Thyroid gland (tissue), 4 donors: ENCODE measurements at regions not wholly inside any gene's neighbourhood (a gene's known extent, or its start where the extent isn't known, plus 50 kb on each side); places are given as distances from the start of the nearest gene placed in this dataset.
"Not testable (repeated sequence)": the region's sequence is repeated elsewhere in the genome, so short reads cannot be mapped to it uniquely, and the experiment has no call there.

Experiments
- DNase-seq, 2 donors: peaks; one replicate each; pipeline ENCODE4 v3.0.0-alpha.2; 2019
- H3K27ac ChIP-seq, 3 donors: fragments of 200-600 bp; sonication (generic); 1 replicate in 2 of 3; 2 replicates in 1 of 3; pipeline ENCODE4 v1.5.1; 2016 to 2019; ENCODE audit warnings: mild to moderate bottlenecking in 1 of 3, moderate library complexity in 1 of 3
- H3K27me3 ChIP-seq: fragments of 200-600 bp; sonication (generic); one replicate; pipeline ENCODE4 v1.5.1; 2019
- H3K36me3 ChIP-seq, 2 donors: fragments of 200-600 bp; sonication (generic); one replicate each; pipeline ENCODE4 v1.5.1; 2016 to 2019
- H3K4me1 ChIP-seq, 2 donors: fragments of 200-600 bp; sonication (generic); one replicate each; pipeline ENCODE4 v1.5.1; 2017 to 2019
- H3K4me3 ChIP-seq, 3 donors: fragments of 200-600 bp; sonication (generic); replicated peaks in 1 of 3; 1 replicate in 2 of 3; 2 replicates in 1 of 3; pipeline ENCODE4 v1.5.1; 2016; ENCODE audit warnings: mild to moderate bottlenecking in 1 of 3
- H3K9me3 ChIP-seq: fragments of 200-600 bp; sonication (generic); one replicate; pipeline ENCODE4 v1.5.1; 2017
- POLR2A ChIP-seq, 2 donors: fragments of 450-650 bp; IDR thresholded peaks; one replicate each; pipeline ENCODE4 v1.6.1; 2017; ENCODE audit warnings: antibody characterized with exemption in 2 of 2, mild to moderate bottlenecking in 2 of 2, moderate library complexity in 1 of 2
- WGBS, 2 donors: methylation state at CpG; one replicate each; pipeline ENCODE4 v1.1.5; 2017; 5-methylcytosine and 5-hydroxymethylcytosine counted together
- intact Hi-C: fragments of 100-400 bp; cut with DNase I; formaldehyde crosslinking; loops from one replicate; pipeline ENCODE4 v1.15.1; 2023
- TF ChIP-seq, protein P1 (sequence below), 6 experiments: fragments of 200-600 bp in 3 of 6; fragments of 450-650 bp in 3 of 6; sonication (generic) in 3 of 6; IDR thresholded peaks; one replicate each; pipeline ENCODE4 v1.5.1; 2016 to 2019; ENCODE audit warnings: antibody characterized with exemption in 6 of 6, mild to moderate bottlenecking in 2 of 6, inconsistent platforms in 1 of 6, moderate library complexity in 1 of 6

DNA sequence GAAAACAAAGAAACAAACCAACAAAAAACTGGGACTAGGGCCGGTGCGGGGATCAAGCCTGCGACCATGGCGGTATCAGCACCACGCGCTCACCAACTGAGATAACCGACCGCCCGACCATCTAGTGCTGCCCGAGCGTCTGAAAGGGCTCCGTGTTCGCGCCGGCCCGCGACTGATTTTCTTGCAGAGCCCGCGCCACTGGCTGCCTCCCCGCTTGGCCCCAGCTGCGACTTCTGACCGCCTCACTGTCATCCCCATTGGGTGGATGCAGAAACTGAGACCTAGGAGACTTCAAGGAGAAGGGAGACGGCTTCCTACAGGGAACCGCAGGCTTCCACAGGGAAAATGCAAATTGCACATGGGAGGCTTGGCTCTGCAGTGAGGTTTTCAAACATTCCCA is 125.3 kb upstream of the PRKX start:
- DNase-seq, H3K4me3 ChIP-seq, H3K27ac ChIP-seq, H3K36me3 ChIP-seq, H3K27me3 ChIP-seq, H3K9me3 ChIP-seq, H3K4me1 ChIP-seq, intact Hi-C loops: not testable (repeated sequence)
- WGBS, 2 donors: 100% methylated on average over 11 of the region's 24 CpGs; no CpG with 5 or more reads in 1 of the 2 donors

DNA sequence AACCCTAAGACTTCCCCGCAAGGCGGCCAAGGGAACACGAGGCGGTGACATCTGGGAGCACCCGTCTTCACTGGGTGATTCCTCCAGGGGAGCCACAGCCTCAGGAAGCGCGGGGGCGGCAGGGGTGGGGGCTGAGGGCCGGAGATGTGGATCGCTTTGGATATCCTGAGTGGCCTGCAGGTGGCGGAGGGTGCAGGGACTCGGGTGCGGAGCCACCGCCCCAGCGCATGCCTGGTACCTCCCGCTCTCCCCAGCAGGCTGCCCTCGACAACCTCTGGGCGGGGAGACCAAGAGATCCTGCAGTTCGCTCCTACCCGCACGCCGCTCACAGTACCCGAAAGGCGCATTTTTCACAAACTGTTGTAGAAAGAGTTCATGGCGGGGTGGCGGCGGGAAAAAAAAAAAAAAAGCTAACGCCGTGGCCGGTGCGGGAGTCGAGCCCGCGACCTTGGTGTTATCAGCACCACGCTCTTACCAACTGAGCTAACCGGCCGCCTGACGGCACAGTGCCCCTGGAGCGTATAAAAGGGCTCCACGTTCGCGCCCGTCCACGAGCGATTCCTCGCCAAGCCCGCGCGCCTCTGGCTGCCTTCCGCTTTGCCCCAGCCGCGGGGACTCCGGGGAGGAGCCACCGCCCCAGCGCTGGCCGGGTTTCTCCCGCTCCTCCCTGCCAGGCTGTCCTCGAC is 124.7 kb upstream of the PRKX start:
- DNase-seq, H3K36me3 ChIP-seq, intact Hi-C loops, H3K27ac ChIP-seq, H3K9me3 ChIP-seq, H3K4me3 ChIP-seq, H3K27me3 ChIP-seq, H3K4me1 ChIP-seq: not testable (repeated sequence)
- 95% methylated on average over 11 of the region's 58 CpGs; no CpG with 5 or more reads in 1 of the 2 donors for WGBS, 2 donors

DNA sequence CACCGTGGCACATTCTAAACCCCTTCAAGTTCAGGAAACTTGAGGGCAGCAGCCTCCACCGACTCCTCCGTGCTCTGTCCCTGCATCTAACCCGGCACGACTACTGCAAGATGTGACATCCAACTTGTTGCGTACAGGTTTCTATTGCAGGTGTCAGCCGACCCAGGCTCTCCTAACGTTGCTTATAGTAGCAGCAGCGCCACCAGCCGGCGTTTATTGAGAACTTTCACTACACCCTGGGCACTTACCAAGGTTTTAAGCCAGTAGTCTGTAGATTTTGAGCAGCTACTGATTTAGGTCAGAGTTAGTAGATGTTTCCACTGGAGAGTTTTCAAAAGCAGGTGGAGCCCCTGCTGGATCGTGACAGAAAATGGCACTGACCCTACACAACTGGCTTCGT is 123.8 kb upstream of the PRKX start:
- intact Hi-C loops, H3K4me3 ChIP-seq, DNase-seq, H3K4me1 ChIP-seq, H3K27ac ChIP-seq, H3K27me3 ChIP-seq, H3K36me3 ChIP-seq, H3K9me3 ChIP-seq: not testable (repeated sequence)
- no CpG with 5 or more reads among the region's 13 CpGs for WGBS, 2 donors

DNA sequence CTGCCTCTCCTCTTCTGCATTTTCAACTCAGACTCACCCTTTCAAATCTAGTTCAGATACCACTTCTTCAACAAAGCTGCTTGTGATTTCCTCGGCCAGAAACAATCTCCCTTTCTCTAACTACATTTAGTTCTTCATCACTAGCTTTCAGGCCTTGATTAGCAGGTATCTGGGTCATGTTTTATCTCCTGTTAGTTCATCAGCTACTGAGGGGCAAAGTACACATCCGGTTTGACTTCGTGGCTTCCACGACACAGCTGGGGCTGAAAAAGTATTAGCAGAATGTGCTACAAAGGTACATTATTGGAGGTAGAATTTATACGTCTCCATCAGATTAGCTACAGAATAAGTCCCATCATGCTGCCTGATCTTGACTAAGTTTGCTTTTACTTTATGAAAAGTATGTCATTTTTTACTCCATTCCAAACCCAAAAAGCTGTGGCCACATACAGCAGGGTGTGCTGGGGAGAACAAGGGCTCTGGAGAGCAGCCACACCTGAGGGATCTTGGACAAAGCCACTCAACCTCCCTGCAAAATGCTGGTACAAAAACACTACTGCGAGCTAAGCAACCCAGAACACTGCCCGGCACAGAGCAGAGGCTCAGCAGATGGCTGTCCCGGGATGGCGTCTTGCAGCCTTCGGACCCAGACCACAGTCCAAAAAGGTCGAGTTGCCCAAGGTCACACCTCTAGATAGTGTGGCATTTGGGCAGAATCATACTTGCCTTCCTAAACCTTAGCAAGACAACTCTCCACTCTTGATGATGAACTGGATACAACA is 120.5 kb upstream of the PRKX start:
- intact Hi-C loops, H3K27me3 ChIP-seq, DNase-seq, H3K4me1 ChIP-seq, H3K27ac ChIP-seq, H3K36me3 ChIP-seq, H3K9me3 ChIP-seq, H3K4me3 ChIP-seq: not testable (repeated sequence)
- WGBS, 2 donors: no CpG with 5 or more reads among the region's 11 CpGs

DNA sequence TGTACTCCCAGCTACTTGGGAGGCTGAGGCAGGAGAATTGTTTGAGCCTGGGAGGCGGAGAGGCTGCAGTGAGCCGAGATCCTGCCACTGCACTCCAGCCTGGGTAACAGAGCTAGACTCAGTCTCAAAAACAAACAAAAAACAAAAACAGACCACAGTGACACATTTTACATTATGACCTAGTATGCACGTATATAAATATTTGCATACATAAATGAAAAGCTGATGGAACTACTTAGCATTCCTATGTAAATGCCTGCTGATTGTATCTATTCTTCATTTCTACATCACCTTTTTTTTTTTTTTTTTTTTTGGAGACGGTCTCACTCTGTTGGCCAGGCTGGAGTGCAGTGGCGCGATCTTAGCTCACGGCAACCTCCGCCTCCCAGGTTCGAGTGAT is 116.6 kb upstream of the PRKX start:
- H3K27ac ChIP-seq, intact Hi-C loops, H3K4me1 ChIP-seq, H3K9me3 ChIP-seq, H3K4me3 ChIP-seq, H3K27me3 ChIP-seq, DNase-seq, H3K36me3 ChIP-seq: not testable (repeated sequence)
- WGBS, 2 donors: 100% methylated on average over 1 of the region's 9 CpGs; no CpG with 5 or more reads in 1 of the 2 donors

DNA sequence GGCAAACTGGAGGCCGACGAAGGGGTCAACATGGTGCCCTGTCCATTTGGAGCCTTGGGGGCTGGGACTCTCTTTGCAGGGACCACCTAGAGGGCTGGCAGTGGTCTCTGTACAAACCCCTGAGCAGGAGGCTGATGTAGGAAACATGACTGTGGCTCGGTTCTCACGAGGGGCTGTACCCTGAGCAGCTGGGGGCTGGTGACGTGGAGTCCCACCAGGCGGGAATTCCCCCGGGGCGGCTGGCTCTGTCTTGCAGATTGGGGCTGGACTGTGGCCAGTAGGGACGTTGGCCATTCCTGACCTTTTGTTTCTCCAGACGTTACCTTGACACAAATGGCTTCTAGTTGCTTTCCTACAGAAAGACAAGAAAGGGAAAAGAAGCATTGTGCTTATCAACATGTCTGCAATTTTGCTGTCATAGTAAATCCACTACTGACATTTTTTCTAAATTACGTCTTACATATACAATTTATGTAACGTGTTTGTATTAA is 115.6 kb upstream of the PRKX start:
- H3K9me3 ChIP-seq, DNase-seq, intact Hi-C loops, H3K27me3 ChIP-seq, H3K4me3 ChIP-seq, H3K36me3 ChIP-seq, H3K27ac ChIP-seq, H3K4me1 ChIP-seq: not testable (repeated sequence)
- 81 to 92% methylated on average over 3 to 6 of the region's 12 CpGs for WGBS, 2 donors

DNA sequence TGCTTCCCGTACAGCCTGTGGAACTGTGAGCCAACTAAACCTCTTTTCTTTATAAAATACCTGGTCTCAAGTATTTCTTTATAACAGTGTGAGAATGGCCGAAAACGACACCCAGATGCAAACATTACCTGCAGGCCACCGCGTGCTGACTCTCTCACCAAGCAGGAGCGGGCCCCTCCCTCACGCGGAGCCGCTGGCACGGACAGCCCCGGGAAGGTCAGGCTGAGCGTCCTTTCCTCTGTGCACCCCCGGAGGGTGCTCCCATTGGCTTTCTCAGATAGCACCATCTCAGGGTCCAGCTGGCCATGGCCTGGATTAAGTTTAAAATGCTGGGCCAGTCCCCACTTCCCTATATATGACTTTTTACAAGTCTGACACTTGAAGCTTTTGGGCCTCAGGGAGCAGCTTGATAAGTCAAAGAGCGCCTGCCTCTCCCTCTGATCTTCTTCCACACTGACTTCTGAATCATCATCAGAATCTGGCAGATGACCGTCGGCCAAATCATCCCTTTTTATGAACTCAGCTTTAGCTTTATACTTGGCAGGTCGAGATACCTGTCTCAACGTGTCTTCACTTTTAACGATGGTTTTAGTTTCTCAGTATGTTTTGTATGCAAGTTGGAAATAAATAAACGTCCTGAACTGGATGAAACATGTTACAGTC is 115.1 kb upstream of the PRKX start:
- H3K27me3 ChIP-seq, H3K4me3 ChIP-seq, H3K36me3 ChIP-seq, DNase-seq, intact Hi-C loops, H3K9me3 ChIP-seq, H3K4me1 ChIP-seq, H3K27ac ChIP-seq: not testable (repeated sequence)
- 93 to 94% methylated on average over 6 of the region's 20 CpGs for WGBS, 2 donors

DNA sequence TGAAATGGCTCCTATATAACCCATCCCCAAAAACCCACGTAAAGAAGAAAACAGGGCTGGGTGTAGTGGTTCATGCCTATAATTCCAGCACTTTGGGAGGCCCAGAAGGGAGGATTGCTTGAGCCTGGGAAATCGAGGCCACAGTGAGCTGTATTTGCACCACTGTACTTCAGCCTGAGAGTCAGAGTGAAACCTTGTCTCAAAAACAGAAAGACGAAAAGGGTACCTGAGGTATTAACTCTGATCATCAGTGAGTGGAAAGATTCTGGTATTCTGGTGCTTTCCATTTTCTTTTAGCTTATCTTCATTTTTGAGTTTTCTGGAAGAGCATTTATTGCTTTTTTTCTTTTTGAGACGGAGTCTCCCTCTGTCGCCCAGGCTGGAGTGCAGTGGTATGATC is 110.6 kb upstream of the PRKX start:
- DNase-seq, H3K36me3 ChIP-seq, H3K4me1 ChIP-seq, intact Hi-C loops, H3K27ac ChIP-seq, H3K4me3 ChIP-seq, H3K27me3 ChIP-seq, H3K9me3 ChIP-seq: not testable (repeated sequence)
- no CpG with 5 or more reads among the region's 5 CpGs for WGBS, 2 donors

DNA sequence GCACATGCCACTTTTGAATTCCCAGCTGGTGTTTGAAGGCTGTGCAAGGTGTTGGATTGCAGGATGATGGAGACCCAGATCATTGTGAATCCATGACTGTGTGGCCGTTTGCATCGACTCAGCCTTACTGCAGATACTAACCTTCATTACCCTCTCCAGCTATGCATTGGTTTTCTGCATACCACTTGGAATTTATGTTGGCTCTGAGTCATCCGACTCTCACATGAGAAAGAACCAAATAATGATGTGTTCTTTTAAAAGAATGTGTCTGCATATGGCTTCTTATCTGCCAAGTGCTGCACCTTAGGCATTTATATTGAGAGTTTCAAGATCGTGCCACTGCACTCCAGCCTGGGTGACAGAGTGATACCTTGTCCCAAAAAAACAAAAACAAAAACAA is 106.7 kb upstream of the PRKX start:
- Histone ChIP-seq H3K9me3 (no peaks in the 10 kb centered on the region), H3K27ac (no peak overlapping the region), H3K4me3 (no peak overlapping the region), H3K36me3 (no peaks in the 10 kb centered on the region), H3K4me1 (peaks cover 2 to 6% of the 10 kb centered on the region in 2 donors), H3K27me3 (no peaks in the 10 kb centered on the region)
- DNase-seq: no peak
- 90 to 91% methylated on average over 3 to 4 of the region's 4 CpGs for WGBS, 2 donors
- no peak for TF ChIP-seq POLR2A (IDR thresholded peaks at IDR 0.05)
- TF ChIP-seq, protein P1, sequence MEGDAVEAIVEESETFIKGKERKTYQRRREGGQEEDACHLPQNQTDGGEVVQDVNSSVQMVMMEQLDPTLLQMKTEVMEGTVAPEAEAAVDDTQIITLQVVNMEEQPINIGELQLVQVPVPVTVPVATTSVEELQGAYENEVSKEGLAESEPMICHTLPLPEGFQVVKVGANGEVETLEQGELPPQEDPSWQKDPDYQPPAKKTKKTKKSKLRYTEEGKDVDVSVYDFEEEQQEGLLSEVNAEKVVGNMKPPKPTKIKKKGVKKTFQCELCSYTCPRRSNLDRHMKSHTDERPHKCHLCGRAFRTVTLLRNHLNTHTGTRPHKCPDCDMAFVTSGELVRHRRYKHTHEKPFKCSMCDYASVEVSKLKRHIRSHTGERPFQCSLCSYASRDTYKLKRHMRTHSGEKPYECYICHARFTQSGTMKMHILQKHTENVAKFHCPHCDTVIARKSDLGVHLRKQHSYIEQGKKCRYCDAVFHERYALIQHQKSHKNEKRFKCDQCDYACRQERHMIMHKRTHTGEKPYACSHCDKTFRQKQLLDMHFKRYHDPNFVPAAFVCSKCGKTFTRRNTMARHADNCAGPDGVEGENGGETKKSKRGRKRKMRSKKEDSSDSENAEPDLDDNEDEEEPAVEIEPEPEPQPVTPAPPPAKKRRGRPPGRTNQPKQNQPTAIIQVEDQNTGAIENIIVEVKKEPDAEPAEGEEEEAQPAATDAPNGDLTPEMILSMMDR (IDR thresholded peaks at IDR 0.05): no peak
- intact Hi-C loops: no loop called here

DNA sequence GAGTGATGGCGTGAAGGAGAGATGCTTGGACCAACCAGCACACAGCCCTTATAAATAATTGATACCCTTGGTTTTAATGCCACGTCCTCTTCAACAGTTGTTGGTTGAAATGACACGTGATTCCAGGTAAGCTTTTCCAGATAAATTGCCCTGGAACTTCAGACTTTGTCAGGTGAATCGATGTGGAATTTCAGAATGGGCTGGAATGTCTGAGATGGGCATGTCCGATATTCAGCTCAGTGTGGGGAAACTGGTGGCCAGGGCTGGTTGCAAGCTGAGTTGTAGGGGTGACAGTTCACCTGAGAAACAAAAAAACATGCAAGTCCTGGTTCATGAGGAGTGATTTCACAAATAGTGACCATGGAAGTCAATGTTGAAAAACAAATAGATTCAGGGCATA is 104.0 kb upstream of the PRKX start:
- intact Hi-C loops: loop anchor here (10.0 kb wide), 2 partner anchors 103 to 883 kb away; partner anchors contain the start of gene PRKX
- not testable (repeated sequence) for H3K27me3 ChIP-seq, H3K27ac ChIP-seq, DNase-seq, H3K36me3 ChIP-seq, H3K4me3 ChIP-seq, H3K9me3 ChIP-seq
- peaks cover 5 to 13% of the 10 kb centered on the region in 2 donors for H3K4me1 ChIP-seq
- 91 to 98% methylated on average over 5 of the region's 5 CpGs for WGBS, 2 donors
